ENCODE measurements at regions not wholly inside any gene's neighbourhood (a gene's known extent, or its start where the extent isn't known, plus 50 kb on each side); places are given as distances from the start of the nearest gene placed in this dataset.

DNA sequence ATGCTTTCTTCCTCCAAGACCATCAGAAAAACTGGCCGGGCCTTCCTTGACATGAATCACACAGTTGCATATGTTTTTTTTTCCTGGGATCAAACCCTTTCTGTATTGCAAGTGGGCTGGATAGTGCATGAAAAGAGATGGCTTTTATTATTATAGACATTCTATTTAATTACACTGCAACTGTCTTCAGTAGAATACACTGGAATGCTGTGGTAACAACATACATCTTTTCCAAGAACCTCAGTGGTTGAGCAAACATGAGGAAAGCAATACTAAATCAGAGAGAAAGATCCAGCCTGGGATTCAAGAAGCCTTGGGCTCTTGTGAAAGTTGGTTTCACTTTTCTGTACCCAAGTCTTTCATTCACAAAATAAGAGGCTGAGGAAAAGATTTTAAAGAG, 193.0 kb downstream of the DMAC1 start:
- no peak overlapping the region for H3K18ac ChIP-seq (ENCODE audit: extremely low read depth, low read length)
- H4K20me1 ChIP-seq (replicated peaks in 1 of 2; ENCODE audit: control insufficient read depth in 1 of 2, insufficient read depth in 2 of 2, low read length in 2 of 2): no peaks in the 10 kb centered on the region
- no peak overlapping the region for H3K14ac ChIP-seq (ENCODE audit: insufficient read length)
- no peak overlapping the region for H3K56ac ChIP-seq (replicated peaks; ENCODE audit: insufficient read length, low read depth, low read length)
- no peak overlapping the region for H3K9ac ChIP-seq (replicated peaks in 1 of 4; ENCODE audit: extremely low read depth in 1 of 4, low read depth in 3 of 4, low read length in 3 of 4)
- H3K27ac ChIP-seq (ENCODE audit: low read depth, low read length): no peak overlapping the region
- no peak overlapping the region for H2AK5ac ChIP-seq (ENCODE audit: low read depth, low read length)
- H2BK120ac ChIP-seq (replicated peaks; ENCODE audit: low read depth, low read length): no peak overlapping the region
- H3K36me3 ChIP-seq (ENCODE audit: control insufficient read depth in 2 of 4, insufficient read depth in 4 of 4, low read length in 3 of 4): no peaks in the 10 kb centered on the region
- 77% methylated on average over 1 of the region's 1 CpG; no CpG with 5 or more reads in 1 of the 2 experiments for WGBS, 2 experiments (ENCODE audit: extremely low coverage in 1 of 2, insufficient coverage in 1 of 2, insufficient read length in 1 of 2, insufficient replicate concordance in 2 of 2, low coverage in 1 of 2, low lambda C conversion rate in 2 of 2, missing lambda C conversion rate in 1 of 2)
- no peak overlapping the region for H3K4ac ChIP-seq (replicated peaks; ENCODE audit: insufficient read length, low read depth, low read length)
- H3K4me1 ChIP-seq (replicated peaks in 1 of 4; ENCODE audit: control insufficient read depth in 3 of 4, insufficient read depth in 4 of 4, low read length in 3 of 4): no peaks in the 10 kb centered on the region
- H2BK12ac ChIP-seq (ENCODE audit: low read depth, low read length): no peak overlapping the region
- H3K4me3 ChIP-seq (ENCODE audit: extremely low read depth in 1 of 4, insufficient read depth in 2 of 4, low read depth in 3 of 4, low read length in 4 of 4): no peak overlapping the region
- H3K9me3 ChIP-seq (ENCODE audit: insufficient read depth in 2 of 2, low read depth in 1 of 2, low read length in 1 of 2): no peaks in the 10 kb centered on the region
- no peak overlapping the region for H4K5ac ChIP-seq (ENCODE audit: insufficient read length, low read depth, low read length)
- no peaks in the 10 kb centered on the region for H3K27me3 ChIP-seq (replicated peaks in 1 of 4; ENCODE audit: control insufficient read depth in 3 of 4, extremely low read depth in 1 of 4, insufficient read depth in 3 of 4, low read length in 3 of 4)
- H3K79me1 ChIP-seq (ENCODE audit: low read depth, low read length): no peaks in the 10 kb centered on the region
- POLR2A ChIA-PET (ENCODE audit: partially characterized antibody): no interaction called here
- no peak overlapping the region for H2BK5ac ChIP-seq (ENCODE audit: low read depth, low read length)
- H3K23me2 ChIP-seq (ENCODE audit: low read depth, low read length): no peaks in the 10 kb centered on the region
- CTCF ChIA-PET (ENCODE audit: partially characterized antibody): interaction anchor here (1.3 kb wide), 1 partner anchor 40 kb away, joined by 3 read pairs; no protein-coding TSS in a partner anchor
- no peak overlapping the region for H3K4me2 ChIP-seq (ENCODE audit: insufficient read depth in 1 of 2, low read depth in 2 of 2, low read length in 2 of 2)
- no peak overlapping the region for H2AFZ ChIP-seq (ENCODE audit: low read length)
- no peaks in the 10 kb centered on the region for H3K79me2 ChIP-seq (ENCODE audit: control insufficient read depth in 1 of 2, insufficient read depth in 2 of 2, low read length in 2 of 2)
- FAIRE-seq (no peak), DNase-seq (ENCODE audit: low read depth in 1 of 2, low spot score in 2 of 2) (no peak)
- no peak overlapping the region for H2BK15ac ChIP-seq (ENCODE audit: low read length)
- H4K8ac ChIP-seq (ENCODE audit: extremely low read depth, insufficient read depth, low read length): no peak overlapping the region
- H3K23ac ChIP-seq (ENCODE audit: insufficient read length): no peak overlapping the region
- H4K91ac ChIP-seq (replicated peaks; ENCODE audit: insufficient read length, low read length): no peak overlapping the region
- no peak for TF ChIP-seq PHF8 (conservative IDR thresholded peaks at IDR 0.05; ENCODE audit: low read depth, low read length)
- TF ChIP-seq NRF1 (IDR thresholded peaks at IDR 0.05; ENCODE audit: low read depth, low read length): no peak
- no peak for TF ChIP-seq CEBPB (IDR thresholded peaks at IDR 0.05; ENCODE audit: low read depth, low read length)
- no peak for TF ChIP-seq SP2 (IDR thresholded peaks at IDR 0.05; ENCODE audit: low read length)
- TF ChIP-seq GABPA (IDR thresholded peaks at IDR 0.05; ENCODE audit: borderline replicate concordance, insufficient read depth, low read length): no peak
- TF ChIP-seq RNF2 (IDR thresholded peaks at IDR 0.05; ENCODE audit: borderline replicate concordance, low read depth, low read length, missing control alignments, poor library complexity, severe bottlenecking): no peak
- H2BK20ac ChIP-seq (ENCODE audit: low read length): no peak overlapping the region

All from H1 (cell line).